Neural cell (in vitro differentiated cells): ENCODE measurements at regions not wholly inside any gene's neighbourhood (a gene's known extent, or its start where the extent isn't known, plus 50 kb on each side); places are given as distances from the start of the nearest gene placed in this dataset.

Experiments used
- H2AFZ ChIP-seq: fragments of 200-600, 300-800 bp; sonication (generic), shearing (Covaris generic); 2 replicates; pipeline ENCODE4 v1.6.0; 2014; ENCODE audit warnings: low read depth, mild to moderate bottlenecking, antibody characterized with exemption, low read length, moderate library complexity
- H3F3A ChIP-seq: fragments of 200-600 bp; shearing (Covaris generic); 2 replicates; pipeline ENCODE4 v1.6.1; 2016; ENCODE audit warnings: mild to moderate bottlenecking, moderate library complexity, mixed read lengths, antibody characterized with exemption, low read length; ENCODE audit not compliant: insufficient read depth, poor library complexity, severe bottlenecking
- H3K27ac ChIP-seq: fragments of 200-600, 300-800 bp; sonication (generic), shearing (Covaris generic); 2 replicates; pipeline ENCODE4 v1.5.1; 2014; ENCODE audit warnings: mild to moderate bottlenecking, low read length, moderate library complexity
- H3K27me3 ChIP-seq: fragments of 300-800, 200-600 bp; sonication (generic), shearing (Covaris generic); 2 replicates; pipeline ENCODE4 v1.6.0; 2014; ENCODE audit warnings: mild to moderate bottlenecking, low read depth, low read length, moderate library complexity; ENCODE audit not compliant: insufficient read depth
- H3K36me3 ChIP-seq: fragments of 300-800, 200-600 bp; sonication (generic), shearing (Covaris generic); 2 replicates; pipeline ENCODE4 v1.5.1; 2014; ENCODE audit warnings: mild to moderate bottlenecking, antibody characterized with exemption, low read length, moderate library complexity; ENCODE audit not compliant: insufficient read depth
- H3K4me2 ChIP-seq: fragments of 300-800, 200-600 bp; sonication (generic), shearing (Covaris generic); 2 replicates; pipeline ENCODE4 v1.6.0; 2014; ENCODE audit warnings: mild to moderate bottlenecking, low read length
- H3K4me3 ChIP-seq: fragments of 300-800, 200-600 bp; sonication (generic), shearing (Covaris generic); 2 replicates; pipeline ENCODE4 v1.5.1; 2014; ENCODE audit warnings: mild to moderate bottlenecking, low read length, moderate library complexity
- H3K79me2 ChIP-seq: fragments of 200-600 bp; shearing (Covaris generic); replicated peaks from 2 replicates; pipeline ENCODE4 v1.6.0; 2014; ENCODE audit warnings: mild to moderate bottlenecking, low read length, moderate library complexity; ENCODE audit not compliant: insufficient read depth
- H3K9ac ChIP-seq: fragments of 300-800, 200-600 bp; sonication (generic), shearing (Covaris generic); 2 replicates; pipeline ENCODE4 v1.6.1; 2016; ENCODE audit warnings: mild to moderate bottlenecking, low read length, mixed read lengths
- H3K9me2 ChIP-seq: fragments of 200-600 bp; shearing (Covaris generic); 2 replicates; pipeline ENCODE4 v1.6.1; 2016; ENCODE audit warnings: mild to moderate bottlenecking, low read length, mixed read lengths; ENCODE audit not compliant: insufficient read depth
- H3K9me3 ChIP-seq: fragments of 200-600, 300-800 bp; sonication (generic), shearing (Covaris generic); 2 replicates; pipeline ENCODE4 v1.6.1; 2016; ENCODE audit warnings: mild to moderate bottlenecking, mixed run types, low read length, moderate library complexity, mixed read lengths
- H4K20me1 ChIP-seq: fragments of 200-600 bp; shearing (Covaris generic); 2 replicates; pipeline ENCODE4 v1.6.1; 2016; ENCODE audit warnings: mild to moderate bottlenecking, mixed run types; ENCODE audit not compliant: insufficient read depth
- EP300 ChIP-seq: fragments of 450-650 bp; conservative IDR thresholded peaks from 2 replicates; pipeline ENCODE4 v1.6.1; 2014; ENCODE audit warnings: antibody characterized with exemption, mild to moderate bottlenecking, moderate library complexity; ENCODE audit not compliant: poor library complexity, severe bottlenecking
- EZH2 ChIP-seq: fragments of 200-600, 300-800 bp; shearing (Covaris generic), sonication (generic); IDR thresholded peaks from 2 replicates; pipeline ENCODE4 v1.6.1; 2014; ENCODE audit warnings: antibody characterized with exemption, low read length, borderline replicate concordance, mild to moderate bottlenecking; ENCODE audit not compliant: insufficient read depth, poor library complexity, severe bottlenecking
- MXI1 ChIP-seq: fragments of 450-650 bp; conservative IDR thresholded peaks from 2 replicates; pipeline ENCODE4 v1.6.1; 2014; ENCODE audit warnings: antibody characterized with exemption, mild to moderate bottlenecking; ENCODE audit not compliant: poor library complexity, severe bottlenecking
- POLR2AphosphoS5 ChIP-seq: IDR thresholded peaks from 2 replicates; pipeline ENCODE4 v1.6.1; 2012
- RAD21 ChIP-seq: fragments of 450-650 bp; conservative IDR thresholded peaks from 2 replicates; pipeline ENCODE4 v1.6.1; 2014; ENCODE audit warnings: antibody characterized with exemption, mild to moderate bottlenecking, moderate library complexity
- REST ChIP-seq: IDR thresholded peaks from 2 replicates; pipeline ENCODE4 v1.6.1; 2012; ENCODE audit warnings: borderline replicate concordance
- SMC3 ChIP-seq: fragments of 450-650 bp; conservative IDR thresholded peaks from 2 replicates; pipeline ENCODE4 v1.6.1; 2014; ENCODE audit warnings: antibody characterized with exemption, mild to moderate bottlenecking, moderate library complexity; ENCODE audit not compliant: poor library complexity
- TAF1 ChIP-seq: IDR thresholded peaks from 2 replicates; pipeline ENCODE4 v1.6.1; 2012; ENCODE audit warnings: low read depth
- TF ChIP-seq, protein P1 (sequence below): fragments of 450-650 bp; IDR thresholded peaks from 2 replicates; pipeline ENCODE4 v1.5.1; 2014; ENCODE audit warnings: antibody characterized with exemption, mild to moderate bottlenecking, moderate library complexity; ENCODE audit not compliant: poor library complexity, severe bottlenecking

DNA sequence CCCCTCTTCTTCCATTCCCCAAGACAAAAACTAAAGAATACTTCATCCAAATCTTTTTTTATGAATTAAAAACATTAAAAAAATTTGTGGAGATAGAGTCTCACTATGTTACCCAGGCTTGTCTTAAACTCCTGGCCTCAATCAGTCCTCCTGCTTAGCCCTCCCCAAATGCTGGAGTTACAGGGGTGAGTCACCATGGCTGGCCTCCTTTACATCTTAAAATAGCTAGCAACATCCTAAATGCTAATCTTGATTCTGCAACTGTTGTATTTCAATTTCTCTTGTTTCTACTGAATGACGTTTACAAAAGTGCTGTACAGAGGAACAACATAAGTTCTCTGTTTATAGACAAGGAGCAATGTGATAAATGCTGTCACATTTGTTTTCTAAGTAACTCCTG, 483.5 kb downstream of the ADGRL2 start:
- Histone ChIP-seq H3K9ac (no peak overlapping the region), H3K27me3 (no peaks in the 10 kb centered on the region), H3K4me3 (no peak overlapping the region), H3K36me3 (no peaks in the 10 kb centered on the region), H3K9me3 (no peaks in the 10 kb centered on the region), H3K27ac (no peak overlapping the region), H3F3A (no peaks in the 10 kb centered on the region), H3K79me2 (no peaks in the 10 kb centered on the region), H2AFZ (no peak overlapping the region), H3K4me2 (no peak overlapping the region), H3K9me2 (no peaks in the 10 kb centered on the region), H4K20me1 (no peaks in the 10 kb centered on the region)
- TF ChIP-seq EP300 (no peak), REST (no peak), SMC3 (no peak), MXI1 (no peak), TAF1 (no peak), RAD21 (no peak)

GRCh38 chr1:82279241-82279640, 478.5 kb downstream of the ADGRL2 start:
- no peaks in the 10 kb centered on the region for H4K20me1 ChIP-seq
- H3K9ac ChIP-seq: no peak overlapping the region
- no peak for TF ChIP-seq EZH2
- TF ChIP-seq RAD21: no peak
- TF ChIP-seq POLR2AphosphoS5: no peak
- no peaks in the 10 kb centered on the region for H3K36me3 ChIP-seq
- H3K27ac ChIP-seq: no peak overlapping the region
- H2AFZ ChIP-seq: no peak overlapping the region
- H3F3A ChIP-seq: no peaks in the 10 kb centered on the region
- H3K4me2 ChIP-seq: no peak overlapping the region
- H3K79me2 ChIP-seq: no peaks in the 10 kb centered on the region
- no peaks in the 10 kb centered on the region for H3K9me2 ChIP-seq
- H3K9me3 ChIP-seq: no peaks in the 10 kb centered on the region
- no peak overlapping the region for H3K4me3 ChIP-seq
- H3K27me3 ChIP-seq: no peaks in the 10 kb centered on the region

- Histone ChIP-seq H3K27ac (no peak overlapping the region), H3K36me3 (no peaks in the 10 kb centered on the region), H2AFZ (no peak overlapping the region), H4K20me1 (no peaks in the 10 kb centered on the region), H3K79me2 (no peaks in the 10 kb centered on the region), H3K9me3 (no peaks in the 10 kb centered on the region), H3F3A (no peaks in the 10 kb centered on the region), H3K4me2 (no peak overlapping the region), H3K4me3 (no peak overlapping the region), H3K9ac (no peak overlapping the region), H3K9me2 (no peaks in the 10 kb centered on the region), H3K27me3 (no peaks in the 10 kb centered on the region)
- TF ChIP-seq SMC3 (no peak), EZH2 (no peak), TAF1 (no peak)
- TF ChIP-seq, protein P1, sequence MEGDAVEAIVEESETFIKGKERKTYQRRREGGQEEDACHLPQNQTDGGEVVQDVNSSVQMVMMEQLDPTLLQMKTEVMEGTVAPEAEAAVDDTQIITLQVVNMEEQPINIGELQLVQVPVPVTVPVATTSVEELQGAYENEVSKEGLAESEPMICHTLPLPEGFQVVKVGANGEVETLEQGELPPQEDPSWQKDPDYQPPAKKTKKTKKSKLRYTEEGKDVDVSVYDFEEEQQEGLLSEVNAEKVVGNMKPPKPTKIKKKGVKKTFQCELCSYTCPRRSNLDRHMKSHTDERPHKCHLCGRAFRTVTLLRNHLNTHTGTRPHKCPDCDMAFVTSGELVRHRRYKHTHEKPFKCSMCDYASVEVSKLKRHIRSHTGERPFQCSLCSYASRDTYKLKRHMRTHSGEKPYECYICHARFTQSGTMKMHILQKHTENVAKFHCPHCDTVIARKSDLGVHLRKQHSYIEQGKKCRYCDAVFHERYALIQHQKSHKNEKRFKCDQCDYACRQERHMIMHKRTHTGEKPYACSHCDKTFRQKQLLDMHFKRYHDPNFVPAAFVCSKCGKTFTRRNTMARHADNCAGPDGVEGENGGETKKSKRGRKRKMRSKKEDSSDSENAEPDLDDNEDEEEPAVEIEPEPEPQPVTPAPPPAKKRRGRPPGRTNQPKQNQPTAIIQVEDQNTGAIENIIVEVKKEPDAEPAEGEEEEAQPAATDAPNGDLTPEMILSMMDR: no peak
Measured at GRCh38 chr1:82273816-82274215, 473.1 kb downstream of the ADGRL2 start.
